ENCODE measurements at regions not wholly inside any gene's neighbourhood (a gene's known extent, or its start where the extent isn't known, plus 50 kb on each side); places are given as distances from the start of the nearest gene placed in this dataset.
"Not testable (repeated sequence)": the region's sequence is repeated elsewhere in the genome, so short reads cannot be mapped to it uniquely, and the experiment has no call there.

DNA sequence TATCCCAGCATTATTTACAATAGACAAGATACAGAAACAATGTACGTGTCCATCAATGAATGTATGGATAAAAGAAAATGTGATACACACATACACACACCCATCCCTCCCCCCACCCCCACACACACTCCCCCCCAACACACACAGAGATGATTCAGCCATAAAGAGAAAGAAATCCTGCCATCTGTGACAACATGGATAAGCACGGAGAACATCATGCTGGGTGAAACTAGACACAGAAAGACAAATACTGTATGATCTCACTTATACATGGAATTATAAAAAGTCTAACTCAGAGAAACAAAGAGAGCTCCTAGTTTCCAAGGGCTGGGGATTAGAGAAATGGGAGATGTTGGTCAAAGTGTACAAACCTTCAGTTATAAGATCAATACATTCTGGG is 104.8 kb upstream of the LY86 start:
- no peak for DNase-seq

DNA sequence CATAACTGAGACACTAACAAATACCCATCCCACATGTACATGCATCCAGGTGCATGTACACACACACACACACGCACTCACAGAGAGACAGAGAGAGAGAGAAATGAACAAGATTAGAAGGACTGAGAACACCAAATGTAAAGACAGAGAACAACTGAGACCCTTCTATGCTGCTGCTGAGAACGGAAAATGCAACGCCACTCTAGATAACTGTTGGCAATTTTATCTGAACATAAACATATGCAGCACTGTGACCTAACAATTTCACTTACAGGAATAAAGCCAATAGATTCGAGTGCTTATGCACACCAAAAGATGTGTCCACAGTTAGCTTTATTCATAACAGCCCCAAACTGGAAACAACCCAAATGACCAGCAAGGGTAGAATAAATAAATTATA is 103.8 kb upstream of the LY86 start:
- no peak for DNase-seq

- DNase-seq: no peak
Observed at GRCh38 chr6:6486595-6486994, 101.9 kb upstream of the LY86 start.

- DNase-seq: no peak
Observed at GRCh38 chr6:6491761-6492160, 96.8 kb upstream of the LY86 start.

DNA sequence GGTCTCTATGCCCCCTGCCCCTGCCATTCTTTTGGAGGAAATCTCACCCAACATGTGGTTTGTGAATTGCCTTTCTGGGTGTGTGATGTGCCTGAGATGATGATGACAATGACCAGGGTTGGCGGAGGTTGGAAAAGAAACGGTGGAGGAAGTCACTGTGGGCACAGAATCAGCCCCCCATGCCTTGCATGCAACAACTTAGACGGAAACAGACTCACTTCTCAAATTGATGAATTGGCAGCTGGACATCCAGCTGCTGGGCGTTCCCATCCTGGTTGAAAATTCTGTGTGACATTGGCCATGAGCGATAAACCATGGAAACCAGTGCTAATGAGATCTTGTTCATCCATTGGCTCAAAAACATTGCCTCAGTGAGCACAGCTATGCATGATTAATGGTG is 95.8 kb upstream of the LY86 start:
- no peak for DNase-seq

DNA sequence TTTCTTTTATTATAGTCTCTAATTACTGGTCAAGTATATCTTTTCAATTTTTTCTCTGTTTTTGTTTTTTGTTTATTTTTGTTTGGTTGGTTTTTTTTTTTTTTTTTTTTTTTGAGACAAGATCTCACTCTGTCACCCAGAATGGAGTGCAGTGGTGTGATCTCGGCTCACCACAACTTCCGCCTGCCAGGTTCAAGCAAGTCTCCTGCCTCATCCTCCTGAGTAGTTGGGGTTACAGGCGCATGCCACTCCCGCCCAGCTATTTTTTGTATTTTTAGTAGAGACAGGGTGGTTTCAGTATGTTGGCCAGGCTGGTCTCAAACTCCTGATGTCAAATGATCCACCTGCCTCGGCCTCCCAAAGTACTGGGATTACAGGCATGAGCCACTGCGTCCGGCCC is 94.4 kb upstream of the LY86 start:
- not testable (repeated sequence) for DNase-seq

DNA sequence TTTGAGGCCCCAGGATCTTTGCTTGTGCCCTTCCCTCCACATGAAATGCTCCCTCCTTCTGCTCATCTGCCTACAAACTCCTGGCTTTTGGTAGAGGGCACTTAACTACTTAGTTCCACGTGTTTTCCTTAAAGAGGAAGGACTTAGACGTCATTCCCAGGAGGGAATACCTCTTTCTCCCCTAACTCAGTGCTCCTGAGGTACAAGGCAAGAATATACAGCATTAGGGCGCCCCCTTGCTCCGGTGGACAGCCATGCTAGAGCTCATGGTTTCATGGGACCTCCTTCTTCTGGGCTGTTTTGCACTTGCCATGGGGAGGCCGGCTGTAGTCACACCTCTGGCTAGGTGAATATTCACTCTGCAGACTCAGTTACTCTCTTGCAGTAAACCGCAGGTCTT is 93.8 kb upstream of the LY86 start:
- no peak for DNase-seq

GRCh38 chr6:6495851-6496250 is 92.7 kb upstream of the LY86 start:
- no peak for DNase-seq

- no peak for DNase-seq
Observed at GRCh38 chr6:6497541-6497940, 91.0 kb upstream of the LY86 start.

GRCh38 chr6:6497976-6498375 is 90.5 kb upstream of the LY86 start:
- no peak for DNase-seq

DNA sequence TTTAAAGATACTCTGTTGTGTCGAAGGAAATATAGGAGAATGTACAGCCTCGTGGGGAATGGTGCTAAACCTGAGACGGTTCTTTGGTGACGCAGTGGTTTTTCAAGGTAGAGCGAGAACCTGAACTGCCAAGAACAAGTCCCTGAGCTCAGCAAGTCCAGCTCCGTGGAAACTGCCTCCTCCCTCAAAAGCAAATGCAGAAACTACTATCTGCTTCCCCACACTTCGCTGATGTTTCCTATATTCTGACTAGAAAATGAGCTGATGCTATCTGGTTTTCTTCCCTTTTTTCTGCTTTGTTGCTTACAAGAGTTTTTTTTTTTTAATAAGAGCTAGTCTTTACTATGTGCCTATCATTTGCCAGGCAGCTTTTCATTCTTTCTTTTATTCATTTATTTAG is 85.3 kb upstream of the LY86 start:
- no peak for DNase-seq

DNA sequence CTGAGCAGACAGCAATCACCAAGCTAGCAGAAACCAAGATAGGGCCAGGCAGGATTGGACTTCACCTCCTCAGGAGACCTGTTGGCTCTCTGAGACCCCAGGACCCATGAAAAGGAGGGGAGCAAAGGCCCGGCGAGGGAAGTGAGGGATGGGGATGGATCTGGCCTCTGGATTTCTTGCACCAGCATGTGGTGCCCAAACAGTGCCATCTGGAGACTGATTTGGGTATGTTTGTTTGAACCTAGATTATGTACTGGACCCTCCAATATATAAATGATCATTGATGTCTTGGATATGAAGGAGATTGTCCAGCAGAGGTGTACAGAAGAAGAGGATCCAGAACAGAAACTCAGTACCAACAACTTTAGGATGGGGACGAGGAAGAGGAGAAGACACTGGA is 83.4 kb upstream of the LY86 start:
- DNase-seq: no peak

DNA sequence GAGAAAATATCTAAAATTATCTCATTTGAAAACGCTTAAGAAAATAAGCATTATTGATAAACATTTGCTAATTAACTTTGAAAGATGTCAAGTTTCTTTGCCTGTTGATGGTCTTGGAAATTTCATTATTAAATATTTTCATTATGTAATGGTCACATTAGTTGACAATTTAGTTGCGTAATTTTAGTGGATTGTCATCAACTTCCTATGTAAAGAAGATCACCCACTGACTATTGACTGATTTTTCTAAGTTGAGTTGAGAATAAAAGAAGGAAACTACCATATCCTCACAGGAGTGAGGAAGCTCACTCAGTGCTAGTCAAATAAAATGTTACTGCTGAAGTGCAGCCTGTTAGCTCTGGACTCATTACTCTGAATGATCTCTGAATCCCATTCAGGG is 79.9 kb upstream of the LY86 start:
- no peak for DNase-seq

GRCh38 chr6:6509284-6509683 is 79.2 kb upstream of the LY86 start:
- DNase-seq: no peak

- DNase-seq: no peak
Observed at GRCh38 chr6:6512711-6513110, 75.8 kb upstream of the LY86 start.

- DNase-seq: no peak
Observed at GRCh38 chr6:6515691-6516607, 72.6 kb upstream of the LY86 start.

GRCh38 chr6:6516666-6517458 is 71.7 kb upstream of the LY86 start:
- no peak for DNase-seq

GRCh38 chr6:6518631-6519427 is 69.7 kb upstream of the LY86 start:
- DNase-seq: no peak

GRCh38 chr6:6521961-6522482 is 66.5 kb upstream of the LY86 start:
- no peak for DNase-seq

- DNase-seq: no peak
Observed at GRCh38 chr6:6522709-6523108, 65.8 kb upstream of the LY86 start.

- DNase-seq: no peak
Observed at GRCh38 chr6:6524951-6525350, 63.6 kb upstream of the LY86 start.

- DNase-seq: no peak
Observed at GRCh38 chr6:6525933-6526332, 62.6 kb upstream of the LY86 start.

DNA sequence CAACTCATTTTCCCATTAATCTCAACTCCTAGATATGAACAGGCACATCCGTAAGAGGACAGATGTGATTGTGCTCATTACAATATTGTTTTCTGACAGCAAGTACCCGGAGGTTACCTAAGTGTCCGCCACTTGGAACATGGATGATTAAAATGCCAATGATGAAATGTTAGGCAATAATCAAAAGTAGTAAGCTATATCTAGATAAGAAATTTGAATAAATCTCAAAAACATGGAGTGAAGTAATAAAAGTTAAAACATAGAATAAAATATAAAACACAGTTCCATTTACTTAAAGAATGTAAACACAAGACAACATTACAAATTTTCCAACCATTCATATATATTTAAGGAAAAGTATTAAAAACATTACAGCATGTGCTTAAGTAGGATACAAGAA is 59.2 kb upstream of the LY86 start:
- no peak for DNase-seq
